HG02852 (cell line): ENCODE measurements at regions not wholly inside any gene's neighbourhood (a gene's known extent, or its start where the extent isn't known, plus 50 kb on each side); places are given as distances from the start of the nearest gene placed in this dataset.
"Not testable (repeated sequence)": the region's sequence is repeated elsewhere in the genome, so short reads cannot be mapped to it uniquely, and the experiment has no call there.

Experiments
- ATAC-seq: cut with Tn5 transposase; IDR thresholded peaks from one replicate; pipeline ENCODE4 v1.9.1; 2021; ENCODE audit warnings: mild to moderate bottlenecking, moderate library complexity; ENCODE audit not compliant: unreplicated experiment

DNA sequence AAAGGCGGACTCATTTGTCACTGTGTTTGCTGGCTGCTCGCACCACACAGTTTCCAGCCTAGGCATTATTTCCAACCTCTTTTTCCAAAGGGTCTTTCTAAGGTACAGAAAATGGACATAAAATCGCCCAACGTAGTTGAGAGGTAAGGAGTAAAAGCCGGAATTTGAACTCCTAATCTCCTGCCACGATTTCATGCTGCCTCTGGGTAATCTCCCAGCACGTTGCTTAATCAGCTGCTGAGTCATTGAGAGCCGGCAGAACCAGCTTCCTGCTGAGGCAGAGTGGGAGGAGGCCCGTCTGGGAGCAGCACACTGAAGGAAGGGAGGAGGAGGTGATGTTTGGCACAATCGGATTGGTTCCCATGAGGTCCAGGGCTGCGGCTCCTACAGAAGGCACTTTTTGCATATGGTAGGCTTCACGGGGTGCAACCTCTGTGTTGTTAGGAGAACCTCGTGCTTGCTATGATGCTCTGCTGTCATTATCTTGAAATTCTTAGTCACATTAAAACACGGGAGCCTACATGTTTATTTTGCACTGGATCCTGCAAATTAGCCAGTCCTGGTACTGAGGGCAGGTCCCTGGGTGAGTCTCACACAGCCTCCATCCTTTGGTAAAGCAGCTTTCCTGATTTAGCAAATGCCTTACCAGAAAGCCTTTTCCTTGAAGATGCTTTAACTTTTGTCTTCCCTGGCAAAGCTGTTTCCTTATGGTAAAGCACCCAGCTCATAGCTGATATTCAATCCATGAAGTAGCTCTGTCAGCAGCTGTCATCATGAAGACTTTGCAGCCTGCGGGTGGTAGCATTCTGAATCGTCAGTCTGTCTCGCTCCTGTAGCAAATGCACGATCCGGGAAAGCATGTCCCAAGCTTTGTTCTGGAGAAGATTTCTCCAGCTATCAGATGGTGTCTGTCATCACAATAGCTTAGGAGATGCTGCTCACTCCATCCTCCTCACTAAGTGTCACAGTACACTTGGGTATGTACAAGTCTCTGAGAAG lies 191.6 kb upstream of the MSX2 start:
- ATAC-seq, result no peak

DNA sequence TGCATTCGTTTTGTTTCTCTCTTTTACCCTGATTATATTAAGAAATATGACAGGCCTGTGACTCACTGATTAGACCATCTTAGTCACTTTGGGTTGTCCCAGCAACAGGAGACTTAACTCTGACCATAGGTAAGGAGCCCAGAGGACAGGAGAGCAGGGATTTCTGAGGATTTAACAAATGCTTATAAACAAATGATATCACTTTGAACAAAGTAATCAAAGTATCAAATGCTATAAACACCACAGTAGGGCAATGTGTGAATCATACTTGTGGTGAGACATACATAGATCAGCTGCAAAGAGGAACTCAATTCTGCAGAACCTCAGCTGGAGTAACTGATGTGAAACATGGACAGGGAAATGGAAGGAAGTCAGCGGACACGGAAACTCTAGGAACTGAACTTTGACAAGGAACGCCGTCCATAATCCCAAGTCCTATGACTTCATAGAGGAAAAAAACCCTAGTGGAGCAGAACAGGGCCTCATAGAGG lies 190.6 kb upstream of the MSX2 start:
- ATAC-seq, result no peak

DNA sequence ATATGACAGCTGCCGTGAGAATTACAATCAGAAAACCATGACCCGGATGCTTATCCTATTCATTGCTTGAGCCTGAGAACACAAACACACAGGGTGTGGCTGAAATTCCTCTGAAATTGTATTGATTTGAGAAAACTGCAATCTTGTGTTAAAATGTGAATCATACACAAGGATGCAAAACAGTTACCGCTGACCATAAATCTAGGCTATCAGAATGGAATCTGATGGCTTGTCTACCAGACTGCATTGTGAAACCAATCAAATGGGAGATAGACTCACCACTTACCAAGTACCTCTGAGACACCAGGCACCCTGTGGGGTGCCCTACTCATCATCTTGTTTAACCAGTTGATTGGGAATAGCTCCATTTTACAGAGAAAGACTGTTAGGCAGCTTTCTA lies 188.7 kb upstream of the MSX2 start:
- no peak for ATAC-seq

DNA sequence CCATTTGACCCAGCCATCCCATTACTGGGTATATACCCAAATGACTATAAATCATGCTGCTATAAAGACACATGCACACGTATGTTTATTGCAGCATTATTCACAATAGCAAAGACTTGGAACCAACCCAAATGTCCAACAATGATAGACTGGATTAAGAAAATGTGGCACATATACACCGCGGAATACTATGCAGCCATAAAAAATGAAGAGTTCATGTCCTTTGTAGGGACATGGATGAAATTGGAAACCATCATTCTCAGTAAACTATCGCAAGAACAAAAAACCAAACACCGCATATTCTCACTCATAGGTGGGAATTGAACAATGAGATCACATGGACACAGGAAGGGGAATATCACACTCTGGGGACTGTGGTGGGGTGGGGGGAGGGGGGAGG lies 184.6 kb upstream of the MSX2 start:
- ATAC-seq, result not testable (repeated sequence)

DNA sequence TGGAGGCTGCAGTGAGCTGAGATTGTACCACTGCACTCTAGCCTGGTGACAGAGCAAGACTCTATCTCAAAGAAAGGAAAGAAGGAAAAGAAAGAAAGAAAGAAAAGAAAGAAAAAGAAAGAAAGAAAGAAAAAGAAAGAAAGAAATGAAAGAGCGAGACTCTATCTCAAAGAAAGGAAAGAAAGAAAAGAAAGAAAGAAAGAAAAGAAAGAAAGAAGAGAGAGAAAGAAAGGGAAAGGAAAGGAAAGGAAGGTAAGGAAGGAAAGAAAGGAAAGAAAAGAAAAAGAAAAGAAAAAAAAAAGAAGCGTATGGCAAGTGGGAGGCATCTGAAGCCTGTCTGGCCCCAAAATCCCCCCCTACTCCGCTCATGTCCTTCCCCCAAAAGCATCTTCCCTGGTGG lies 182.3 kb upstream of the MSX2 start:
- ATAC-seq, result no peak

DNA sequence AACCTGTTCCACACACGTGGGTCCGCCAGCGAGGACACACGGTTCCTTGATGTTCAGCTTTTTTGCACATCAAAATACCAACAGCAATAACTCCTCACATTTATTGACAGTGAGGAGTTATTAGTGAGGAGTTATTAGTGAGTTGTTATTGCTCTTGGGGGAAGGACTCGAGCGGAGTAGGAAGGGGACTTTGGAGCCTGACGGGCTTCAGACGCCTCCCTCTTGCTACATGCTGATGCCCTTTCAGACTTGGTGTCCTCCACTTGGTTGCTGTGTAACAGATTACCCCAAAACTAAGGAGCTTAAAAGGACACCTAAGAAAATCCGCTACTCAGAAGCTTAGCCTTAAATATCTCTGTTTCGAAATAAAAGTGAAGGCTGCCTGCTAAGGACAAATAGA lies 181.9 kb upstream of the MSX2 start:
- no peak for ATAC-seq

DNA sequence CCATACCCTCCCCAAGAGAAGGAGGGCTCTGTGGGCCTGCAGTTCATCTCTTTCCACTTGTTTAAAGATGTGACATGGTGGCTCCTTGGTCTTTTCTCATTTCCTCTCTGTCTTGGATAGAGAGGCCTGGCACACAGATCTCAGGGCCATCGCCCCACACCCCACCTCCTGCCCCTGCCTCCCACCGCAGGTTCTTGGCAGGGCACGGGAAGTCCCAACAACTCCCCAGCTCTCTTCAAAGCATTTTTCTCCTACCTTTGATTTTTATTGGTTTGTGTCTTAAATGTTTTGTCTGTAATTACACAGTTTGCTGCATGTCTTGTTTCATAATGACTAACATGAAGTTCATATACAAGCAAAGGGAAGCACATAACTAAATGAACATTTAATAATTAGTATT lies 178.5 kb upstream of the MSX2 start:
- ATAC-seq, result no peak

DNA sequence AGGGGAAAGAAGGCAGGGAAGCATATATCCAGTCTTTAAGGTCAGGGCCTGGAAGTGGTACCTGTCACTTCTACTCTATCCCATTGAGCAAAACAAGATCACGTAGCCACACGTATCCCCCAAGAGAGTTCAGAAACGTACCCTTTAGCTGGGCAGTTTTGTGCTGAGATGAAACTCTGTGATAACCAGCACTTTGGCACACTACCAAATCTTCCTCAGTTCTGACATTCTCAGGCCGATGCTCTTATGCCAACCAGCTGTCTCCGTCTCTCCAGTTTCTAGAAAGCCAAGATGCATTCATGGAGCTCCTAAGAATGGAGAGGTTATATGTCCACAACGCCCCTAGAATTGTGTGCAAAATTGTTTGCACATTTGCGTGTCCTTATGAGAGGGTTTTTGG lies 176.6 kb upstream of the MSX2 start:
- no peak for ATAC-seq

DNA sequence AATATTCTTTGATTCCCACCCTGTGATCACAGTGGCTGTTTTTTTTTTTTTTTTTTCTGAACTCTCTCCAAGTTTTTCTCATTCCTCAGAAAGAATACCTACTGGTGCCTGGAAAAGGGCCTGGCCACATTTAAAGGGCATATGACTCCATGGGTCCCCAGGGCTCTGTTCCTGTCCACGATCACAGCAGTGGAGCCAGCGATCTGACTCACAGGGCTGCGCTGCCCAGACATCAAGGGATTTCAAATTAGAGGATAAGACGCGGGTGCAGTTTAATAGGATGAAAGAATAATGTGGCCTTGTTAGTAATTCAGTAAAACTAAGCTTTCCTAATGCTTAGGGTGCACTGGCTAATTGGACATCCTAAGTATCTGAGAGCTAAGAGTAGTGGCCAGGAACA lies 175.1 kb upstream of the MSX2 start:
- no peak for ATAC-seq

DNA sequence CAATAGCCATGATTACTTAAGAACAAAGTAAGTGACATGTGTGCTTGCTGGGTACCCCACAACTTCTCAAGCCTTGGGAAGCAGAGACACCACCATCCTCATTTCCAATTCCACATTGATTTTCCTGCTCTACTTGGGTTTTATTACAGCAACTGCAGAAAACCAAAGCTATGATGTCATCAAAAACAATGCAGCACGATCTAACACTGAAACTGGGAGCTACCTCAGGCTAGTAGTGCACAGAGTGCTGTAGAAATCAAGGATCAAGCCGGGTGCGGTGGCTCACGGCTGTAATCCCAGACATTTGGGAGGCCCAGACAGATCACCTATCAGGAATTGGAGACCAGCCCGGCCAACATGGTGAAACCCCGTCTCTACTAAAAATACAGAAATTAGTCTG lies 174.4 kb upstream of the MSX2 start:
- no peak for ATAC-seq

DNA sequence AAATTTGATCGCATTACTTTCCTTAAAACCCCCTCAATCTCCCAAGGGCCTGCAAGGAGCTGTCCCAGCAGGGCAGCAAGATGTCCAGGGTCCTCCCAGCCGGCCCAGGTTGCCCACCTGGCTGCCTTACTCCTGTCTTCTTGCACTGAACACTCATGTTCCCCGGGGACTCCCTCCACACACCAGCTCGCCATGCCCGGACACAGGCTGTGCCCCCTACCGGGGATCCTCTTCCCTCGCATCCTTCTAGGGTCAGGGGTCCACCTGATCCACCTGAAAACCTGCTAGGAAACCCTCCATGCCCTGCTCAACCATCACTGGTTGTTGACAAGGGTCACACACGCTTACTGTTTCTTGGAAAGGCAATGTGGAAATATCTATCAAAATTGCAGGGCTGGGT lies 172.0 kb upstream of the MSX2 start:
- ATAC-seq, result no peak

DNA sequence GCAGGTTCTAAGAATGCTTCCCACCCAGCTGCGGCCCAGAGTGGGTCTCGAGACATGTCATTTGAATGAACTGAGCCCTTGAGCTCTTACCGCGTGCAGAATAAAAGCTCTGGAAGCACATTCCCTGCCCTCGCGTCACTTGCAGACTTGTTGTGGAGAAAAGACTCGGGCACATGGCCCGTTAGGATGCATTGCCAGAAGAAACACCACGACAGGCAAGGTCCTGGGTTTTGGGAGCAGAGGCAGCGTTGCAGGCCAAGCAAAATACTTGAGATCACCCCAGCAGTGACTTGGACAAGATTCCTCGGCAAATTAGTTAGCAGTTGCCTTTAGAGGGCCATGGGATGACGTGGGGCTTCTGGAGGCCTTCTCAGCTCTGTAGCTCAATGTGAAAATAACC lies 170.8 kb upstream of the MSX2 start:
- no peak for ATAC-seq

DNA sequence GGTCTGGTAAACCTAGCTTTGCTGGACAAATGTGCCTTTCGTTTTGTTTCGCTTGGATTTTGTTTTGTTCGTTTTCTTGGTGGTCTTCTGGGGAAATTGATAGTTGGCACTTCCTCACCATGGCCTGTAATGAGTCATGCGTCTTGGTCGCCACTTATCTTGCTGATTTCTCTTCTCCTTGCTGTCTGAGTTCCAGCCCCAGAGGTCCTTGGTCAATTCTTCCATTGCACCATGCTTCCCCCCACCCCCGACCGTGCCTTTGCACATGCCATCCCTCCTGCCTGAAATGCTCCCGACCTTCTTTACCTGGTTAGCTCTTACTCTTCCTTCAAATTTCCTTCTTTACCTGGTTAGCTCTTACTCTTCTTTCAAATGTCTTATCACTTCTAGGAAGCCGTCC lies 168.7 kb upstream of the MSX2 start:
- ATAC-seq, result no peak

DNA sequence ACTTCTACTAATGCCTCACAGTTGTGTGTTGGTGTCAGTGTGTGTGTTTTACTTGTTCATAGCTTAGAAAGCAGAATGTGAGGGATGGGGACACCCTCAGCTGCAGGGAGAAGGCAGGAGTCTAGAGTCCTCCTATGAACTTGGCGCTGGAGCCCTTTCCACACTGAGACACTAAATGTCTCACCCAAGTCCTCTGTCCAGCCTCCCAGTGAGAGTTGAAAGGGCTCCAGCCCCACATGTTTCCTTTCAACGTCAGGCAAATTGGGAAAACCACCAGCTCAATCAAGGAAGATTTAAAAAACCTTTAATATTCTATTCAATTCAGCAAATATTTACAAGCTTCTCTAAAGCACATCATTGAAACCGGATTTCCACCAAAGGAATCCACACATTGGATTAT lies 167.6 kb upstream of the MSX2 start:
- ATAC-seq, result no peak

DNA sequence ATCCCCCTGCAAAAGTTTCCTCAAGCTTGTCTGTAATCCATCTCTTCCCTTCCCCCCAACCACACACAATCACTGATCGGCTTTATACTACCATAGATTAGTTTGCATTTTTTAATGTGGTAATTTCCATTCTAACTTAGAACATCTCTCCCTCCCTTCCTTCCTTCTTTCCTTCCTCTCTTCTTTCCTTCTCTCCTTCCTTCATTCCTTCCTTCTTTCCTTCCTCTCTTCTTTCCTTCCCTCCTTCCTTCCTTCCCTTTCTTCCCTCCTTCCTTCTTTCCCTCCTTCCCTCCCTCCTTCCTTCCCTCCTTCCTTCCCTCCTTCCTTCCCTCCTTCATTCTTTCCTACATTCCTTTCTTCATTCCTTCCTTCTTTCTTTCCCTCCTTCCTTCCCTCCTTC lies 166.2 kb upstream of the MSX2 start:
- ATAC-seq, result no peak

DNA sequence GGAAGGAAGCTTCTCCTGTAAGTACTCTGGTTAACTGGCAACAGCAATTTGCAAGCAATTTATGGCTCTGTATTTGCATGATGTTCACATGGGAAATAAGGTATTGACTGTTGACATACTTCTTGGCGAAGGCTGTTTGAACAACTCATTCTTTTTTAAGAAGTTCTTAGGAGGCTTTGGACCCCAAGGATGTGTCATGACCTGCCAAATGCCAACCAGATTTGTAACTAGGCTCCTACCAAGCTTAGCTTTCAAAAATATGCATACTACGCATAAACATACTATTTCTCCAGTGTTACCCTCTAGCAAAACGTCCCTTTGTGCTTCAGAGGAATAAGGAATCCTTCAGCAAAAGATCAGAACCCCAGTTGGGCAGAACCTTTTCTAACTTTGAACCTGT lies 165.2 kb upstream of the MSX2 start:
- ATAC-seq, result no peak

DNA sequence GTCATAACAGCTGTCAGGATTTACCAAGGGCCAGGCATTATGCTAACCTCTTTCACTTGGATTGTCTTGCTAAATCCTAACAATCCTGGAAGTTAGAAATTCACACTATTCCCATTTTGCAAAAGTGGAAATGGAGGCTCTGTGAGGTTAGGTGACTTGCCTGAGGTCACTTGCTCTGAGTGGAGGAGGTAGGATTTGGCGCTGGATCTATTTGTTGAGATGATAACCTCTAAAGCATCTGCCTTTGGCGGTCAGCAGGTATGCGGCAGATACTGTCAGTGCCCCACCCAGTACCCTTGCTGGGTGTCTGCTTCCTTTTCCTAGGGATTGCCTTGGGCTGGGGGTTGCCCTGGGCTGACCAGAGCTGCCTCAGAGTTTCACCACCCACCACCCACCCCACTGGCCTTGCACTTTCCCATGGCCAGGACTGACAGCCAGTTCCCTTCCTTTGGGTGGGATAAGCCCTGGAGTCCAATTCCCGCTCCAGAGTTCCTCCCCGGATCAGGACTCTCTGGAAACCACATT lies 164.8 kb upstream of the MSX2 start:
- ATAC-seq, result no peak

DNA sequence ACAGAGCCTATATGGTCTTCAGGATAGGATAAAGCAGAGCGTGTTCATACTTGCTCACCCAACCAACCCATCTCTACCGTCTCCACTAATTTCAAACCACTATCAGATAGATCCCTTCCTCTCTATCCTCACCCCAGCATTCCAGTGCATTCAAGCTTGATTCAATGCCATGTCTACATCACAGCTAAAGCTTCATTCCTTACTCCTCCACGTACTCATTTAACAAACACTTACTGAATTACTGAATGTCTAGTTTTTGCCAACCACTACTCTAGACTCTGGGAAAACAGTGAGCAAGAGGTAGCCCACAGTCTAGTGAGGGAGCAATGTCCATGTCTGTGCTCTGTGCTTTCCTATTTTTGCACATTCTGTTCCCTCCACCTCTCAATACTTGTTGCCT lies 163.5 kb upstream of the MSX2 start:
- ATAC-seq, result no peak

DNA sequence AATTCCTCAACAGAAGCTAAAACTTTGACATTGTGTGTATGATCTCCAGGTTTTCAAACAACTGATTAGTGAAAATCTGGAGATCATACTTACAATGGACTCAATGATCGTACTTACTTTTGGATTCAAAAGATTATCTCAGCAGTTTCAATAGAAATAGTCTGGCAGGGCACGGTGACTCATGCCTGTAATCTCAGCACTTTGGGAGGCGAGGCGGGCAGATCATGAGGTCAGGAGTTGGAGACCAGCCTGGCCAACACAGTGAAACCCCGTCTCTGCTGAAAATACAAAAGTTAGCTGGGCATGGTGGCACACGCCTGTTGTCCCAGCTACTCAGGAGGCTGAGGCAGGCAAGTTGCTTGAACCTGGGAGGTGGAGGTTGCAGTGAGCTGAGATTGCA lies 161.3 kb upstream of the MSX2 start:
- ATAC-seq, result not testable (repeated sequence)

DNA sequence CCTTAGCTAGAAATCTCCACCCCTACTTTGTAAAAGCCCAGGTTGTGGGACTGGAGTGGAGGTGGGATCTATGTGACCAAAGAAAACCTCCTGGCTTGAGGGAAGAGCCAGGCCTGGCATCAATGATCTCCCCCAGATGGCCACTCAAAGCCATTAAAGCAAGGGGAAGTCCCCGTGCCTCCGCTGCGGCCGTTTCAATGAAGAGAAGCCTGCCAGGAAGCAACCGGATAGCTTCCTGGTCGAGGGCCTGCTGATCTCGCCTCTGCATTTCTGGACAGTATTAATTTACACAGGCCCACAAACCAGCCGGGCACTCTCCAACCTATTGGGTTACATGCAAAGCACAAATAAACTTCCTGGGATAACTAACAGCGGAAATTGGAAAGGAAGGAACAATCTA lies 160.5 kb upstream of the MSX2 start:
- no peak for ATAC-seq

DNA sequence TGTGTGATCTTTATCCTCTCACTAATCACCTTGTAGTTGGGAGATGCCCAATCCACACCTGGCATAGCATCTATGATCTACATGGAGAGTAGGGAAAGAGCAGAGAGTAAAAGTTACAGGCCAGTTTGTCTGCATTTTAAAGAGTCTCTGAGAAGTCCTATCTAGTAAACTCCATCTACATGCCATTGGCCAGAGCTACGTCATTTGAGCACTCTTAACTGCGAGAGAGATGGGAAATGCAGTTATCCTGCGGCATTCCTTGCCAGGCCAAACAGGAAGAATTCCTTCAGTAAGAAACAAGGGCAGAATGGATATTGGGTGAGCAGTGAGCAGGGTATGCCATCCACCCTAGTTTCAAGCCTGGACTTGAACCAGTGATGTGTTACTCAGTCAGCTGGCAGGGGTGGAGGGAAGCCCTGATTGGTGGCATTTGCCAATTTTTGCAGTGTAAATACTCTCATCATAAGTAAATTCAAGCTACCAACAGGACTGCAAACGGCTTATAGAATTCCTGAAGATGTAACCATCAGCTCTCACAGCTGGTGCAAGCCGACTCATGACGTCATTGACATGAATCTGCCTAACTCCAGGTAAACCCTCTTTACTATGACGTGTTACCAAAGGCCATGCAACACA lies 156.8 kb upstream of the MSX2 start:
- no peak for ATAC-seq

DNA sequence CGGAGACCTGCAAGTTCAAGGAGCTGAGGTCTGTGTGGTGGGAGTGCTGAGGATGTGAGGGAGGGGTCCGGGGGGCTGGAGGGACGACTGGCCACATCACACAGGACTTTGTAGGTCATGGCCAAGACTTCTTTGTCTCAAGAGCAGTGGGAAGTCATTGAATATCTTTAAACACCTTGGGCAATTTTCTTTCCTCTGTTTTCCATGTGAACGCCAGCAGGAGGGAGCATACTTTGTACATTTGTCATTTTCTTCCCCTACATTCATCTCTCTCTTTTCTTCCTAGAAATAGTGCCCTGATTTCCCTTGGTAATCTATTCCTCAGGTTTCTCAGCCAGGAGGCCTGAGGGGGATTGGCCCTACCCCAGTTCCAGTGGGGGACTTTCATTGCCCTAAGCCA lies 153.7 kb upstream of the MSX2 start:
- ATAC-seq, result no peak
